GM12878 (cell line): ENCODE measurements at regions not wholly inside any gene's neighbourhood (a gene's known extent, or its start where the extent isn't known, plus 50 kb on each side); places are given as distances from the start of the nearest gene placed in this dataset.

Experiments used
- ATAC-seq: fragments of 200-7000 bp; cut with Tn5 transposase; 3 replicates; pipeline ENCODE4 v1.9.1; 2020; ENCODE audit warnings: mild to moderate bottlenecking, moderate library complexity
- BruUV-seq: library from RNA; stranded (reverse); fragments of 400-500 nt; replicated peaks from 2 replicates; lab custom pipeline; 2021; lab: Mats Ljungman, UMichigan
- CTCF ChIA-PET: fragments of 300-600 bp; sonication (Branson Sonifier 250); formaldehyde crosslinking; extraction: SDS; loops from one replicate; lab custom pipeline; 2021; ENCODE audit warnings: inconsistent platforms; lab: Yijun Ruan, JAX
- POLR2A ChIA-PET: fragments of 350-600 bp; formaldehyde crosslinking; extraction: SDS; loops from one replicate; lab custom pipeline; 2021; ENCODE audit warnings: inconsistent platforms; lab: Charles Lee
- RAD21 ChIA-PET: fragments of 300-600 bp; sonication (Branson Sonifier 250); formaldehyde crosslinking; loops from one replicate; lab custom pipeline; 2023; ENCODE audit warnings: antibody characterized with exemption; ENCODE audit not compliant: unreplicated experiment; lab: Charles Lee
- SMC1A ChIA-PET: fragments of 300-600 bp; sonication (Branson Sonifier 250); formaldehyde crosslinking; loops from one replicate; lab custom pipeline; 2023; ENCODE audit not compliant: unreplicated experiment, uncharacterized antibody; lab: Charles Lee
- DNase-seq: peaks from one replicate; pipeline ENCODE4 v3.0.0-alpha.2; 2011; ENCODE audit warnings: low read depth, low spot score
- FAIRE-seq: peaks from 3 replicates; lab custom pipeline; 2011; peaks lifted over from hg19 to GRCh38; lab: Jason Lieb, UNC
- H2AFZ ChIP-seq: 2 replicates; pipeline ENCODE4 v1.6.0; 2011; ENCODE audit warnings: low read depth, low read length, control low read depth; ENCODE audit not compliant: control insufficient read depth
- H3K27ac ChIP-seq: 2 replicates; pipeline ENCODE4 v1.5.1; 2011; ENCODE audit warnings: control low read depth; ENCODE audit not compliant: control insufficient read depth, insufficient read depth
- H3K27me3 ChIP-seq, 2 experiments: replicated peaks in 1 of 2; 2 replicates each; pipeline versions ENCODE4 v1.6.0 to v1.6.1; 2011; ENCODE audit warnings: low read length in 1 of 2; ENCODE audit not compliant: control insufficient read depth in 2 of 2, insufficient read depth in 2 of 2
- H3K36me3 ChIP-seq, 2 experiments: 2 replicates each; pipeline ENCODE4 v1.5.1; 2011; ENCODE audit warnings: low read length in 1 of 2; ENCODE audit not compliant: control insufficient read depth in 2 of 2, insufficient read depth in 2 of 2
- H3K4me1 ChIP-seq: 2 replicates; pipeline ENCODE4 v1.6.1; 2011; ENCODE audit warnings: mild to moderate bottlenecking, low read length, moderate library complexity, mixed read lengths; ENCODE audit not compliant: control insufficient read depth, insufficient read depth
- H3K4me2 ChIP-seq: 2 replicates; pipeline ENCODE4 v1.6.0; 2011; ENCODE audit warnings: control low read depth; ENCODE audit not compliant: control insufficient read depth, insufficient read depth
- H3K4me3 ChIP-seq: fragments of 200-600 bp; sonication (generic); 2 replicates; pipeline ENCODE4 v1.5.1; 2016
- H3K79me2 ChIP-seq: 2 replicates; pipeline ENCODE4 v1.6.0; 2011; ENCODE audit warnings: low read length; ENCODE audit not compliant: control insufficient read depth, insufficient read depth
- H3K9ac ChIP-seq: 2 replicates; pipeline ENCODE4 v1.8.0; 2011; ENCODE audit warnings: low read length, control low read depth, mixed read lengths; ENCODE audit not compliant: control insufficient read depth, insufficient read depth
- H3K9me3 ChIP-seq: replicated peaks from 3 replicates; pipeline ENCODE4 v1.5.1; 2011; ENCODE audit warnings: mild to moderate bottlenecking, low read length; ENCODE audit not compliant: control insufficient read depth, insufficient read depth
- H4K20me1 ChIP-seq: 2 replicates; pipeline ENCODE4 v1.6.0; 2011; ENCODE audit not compliant: control insufficient read depth, insufficient read depth
- IRF3 ChIP-seq: fragments of 450-650 bp; IDR thresholded peaks from 2 replicates; pipeline ENCODE4 v1.6.1; 2014; ENCODE audit warnings: mild to moderate bottlenecking
- NFIC ChIP-seq: IDR thresholded peaks from 2 replicates; pipeline ENCODE4 v1.6.1; 2012; ENCODE audit warnings: low read depth, mild to moderate bottlenecking, inconsistent platforms, low read length, moderate library complexity
- NR2C2 ChIP-seq: IDR thresholded peaks from 2 replicates; pipeline ENCODE4 v1.6.1; 2011; ENCODE audit warnings: borderline replicate concordance, low read depth; ENCODE audit not compliant: control insufficient read depth, insufficient read length
- NRF1 ChIP-seq: conservative IDR thresholded peaks from 2 replicates; pipeline ENCODE4 v1.6.1; 2011; ENCODE audit warnings: mild to moderate bottlenecking, low read depth, low read length, improper control_type of control experiment
- RAD21 ChIP-seq: IDR thresholded peaks from 2 replicates; pipeline ENCODE4 v1.6.1; 2011; ENCODE audit warnings: mild to moderate bottlenecking, low read depth, low read length, moderate library complexity; ENCODE audit not compliant: insufficient read depth
- SMC3 ChIP-seq: IDR thresholded peaks from 2 replicates; pipeline ENCODE4 v1.6.1; 2011; ENCODE audit warnings: low read length, improper control_type of control experiment, borderline replicate concordance
- SUZ12 ChIP-seq: fragments of 200-600 bp; sonication (generic); IDR thresholded peaks from one replicate; pipeline ENCODE4 v1.6.1; 2018; ENCODE audit warnings: antibody characterized with exemption, mild to moderate bottlenecking; ENCODE audit not compliant: unreplicated experiment
- WGBS: methylation state at CpG from one replicate; pipeline ENCODE4 v1.1.6; 2016; ENCODE audit warnings: low lambda C conversion rate; ENCODE audit not compliant: insufficient replicate concordance, insufficient coverage; ENCODE audit errors: missing lambda C conversion rate; 5-methylcytosine and 5-hydroxymethylcytosine counted together
- in situ Hi-C: fragments of 300-500 bp; cut with MboI; formaldehyde crosslinking; loops from 9 replicates; pipeline ENCODE4 v1.14.3; 2018; ENCODE audit warnings: mixed read lengths
- intact Hi-C: fragments of 100-400 bp; cut with micrococcal nuclease; formaldehyde crosslinking; loops from one replicate; pipeline ENCODE4 v1.14.2; 2022; ENCODE audit not compliant: unreplicated experiment
- TF ChIP-seq, protein P1 (sequence below), 3 experiments: IDR thresholded peaks in 2 of 3; conservative IDR thresholded peaks in 1 of 3; 2 replicates each; pipeline ENCODE4 v1.5.1; 2011; ENCODE audit warnings: low read depth in 3 of 3, low read length in 3 of 3, mild to moderate bottlenecking in 3 of 3, control low read depth in 2 of 3, moderate library complexity in 2 of 3, inconsistent platforms in 1 of 3, mixed read lengths in 1 of 3; ENCODE audit not compliant: control insufficient read depth in 2 of 3, insufficient read depth in 1 of 3; ENCODE audit errors: extremely low read depth in 1 of 3

GRCh38 chr4:138522366-138522765, 280.2 kb upstream of the SLC7A11 start:
- Histone ChIP-seq H3K27ac (no peak overlapping the region), H3K27me3 (no peaks in the 10 kb centered on the region), H3K4me2 (no peak overlapping the region), H3K9ac (no peak overlapping the region), H3K4me3 (no peak overlapping the region), H3K36me3 (no peaks in the 10 kb centered on the region), H4K20me1 (no peaks in the 10 kb centered on the region), H2AFZ (no peak overlapping the region), H3K4me1 (no peaks in the 10 kb centered on the region), H3K79me2 (no peaks in the 10 kb centered on the region), H3K9me3 (no peaks in the 10 kb centered on the region; the same call in 2 of the 3 replicates)
- ChIA-PET POLR2A (no interaction called here), CTCF (interaction anchor here (0.5 to 3.6 kb wide), 12 partner anchors 18 to 702 kb away, joined by 3 to 25 read pairs (median 6); no protein-coding TSS in a partner anchor), SMC1A (interaction anchor here (0.6 to 4.4 kb wide), 7 partner anchors 11 to 534 kb away, joined by 3 to 18 read pairs (median 3); no protein-coding TSS in a partner anchor), RAD21 (interaction anchor here (0.6 to 2.0 kb wide), 16 partner anchors 22 to 704 kb away, joined by 3 to 11 read pairs (median 3); no protein-coding TSS in a partner anchor)
- DNase-seq (no peak), ATAC-seq (peak; percentile 85), FAIRE-seq (peak; percentile 73)
- WGBS = 0% methylated on average over 1 of the region's 1 CpG
- TF ChIP-seq NFIC = no peak
- no peak for TF ChIP-seq NR2C2
- TF ChIP-seq NRF1 = no peak
- TF ChIP-seq IRF3 = no peak
- TF ChIP-seq, protein P1, sequence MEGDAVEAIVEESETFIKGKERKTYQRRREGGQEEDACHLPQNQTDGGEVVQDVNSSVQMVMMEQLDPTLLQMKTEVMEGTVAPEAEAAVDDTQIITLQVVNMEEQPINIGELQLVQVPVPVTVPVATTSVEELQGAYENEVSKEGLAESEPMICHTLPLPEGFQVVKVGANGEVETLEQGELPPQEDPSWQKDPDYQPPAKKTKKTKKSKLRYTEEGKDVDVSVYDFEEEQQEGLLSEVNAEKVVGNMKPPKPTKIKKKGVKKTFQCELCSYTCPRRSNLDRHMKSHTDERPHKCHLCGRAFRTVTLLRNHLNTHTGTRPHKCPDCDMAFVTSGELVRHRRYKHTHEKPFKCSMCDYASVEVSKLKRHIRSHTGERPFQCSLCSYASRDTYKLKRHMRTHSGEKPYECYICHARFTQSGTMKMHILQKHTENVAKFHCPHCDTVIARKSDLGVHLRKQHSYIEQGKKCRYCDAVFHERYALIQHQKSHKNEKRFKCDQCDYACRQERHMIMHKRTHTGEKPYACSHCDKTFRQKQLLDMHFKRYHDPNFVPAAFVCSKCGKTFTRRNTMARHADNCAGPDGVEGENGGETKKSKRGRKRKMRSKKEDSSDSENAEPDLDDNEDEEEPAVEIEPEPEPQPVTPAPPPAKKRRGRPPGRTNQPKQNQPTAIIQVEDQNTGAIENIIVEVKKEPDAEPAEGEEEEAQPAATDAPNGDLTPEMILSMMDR (IDR thresholded peaks at IDR 0.05 in 2 of 3, conservative IDR thresholded peaks at IDR 0.05 in 1 of 3; ENCODE audit: control insufficient read depth in 2 of 3, extremely low read depth in 1 of 3, insufficient read depth in 1 of 3, low read depth in 3 of 3, low read length in 3 of 3) = peak; percentile 35 to 57 (median 52); a peak in 4 of 6 replicates
- no peak for TF ChIP-seq SUZ12
- peak; percentile 69 for TF ChIP-seq RAD21
- peak; percentile 57 for TF ChIP-seq SMC3
- in situ Hi-C loops = no loop called here
- intact Hi-C loops = loop anchor here (5.0 kb wide), 2 partner anchors 340 to 485 kb away; no protein-coding TSS in a partner anchor
- BruUV-seq = no TSS peak
